ENCODE measurements at regions not wholly inside any gene's neighbourhood (a gene's known extent, or its start where the extent isn't known, plus 50 kb on each side); places are given as distances from the start of the nearest gene placed in this dataset.
"Not testable (repeated sequence)": the region's sequence is repeated elsewhere in the genome, so short reads cannot be mapped to it uniquely, and the experiment has no call there.

GRCh38 chr2:185526161-185526560 lies 212.4 kb upstream of the FSIP2 start:
- no peak for DNase-seq

DNA sequence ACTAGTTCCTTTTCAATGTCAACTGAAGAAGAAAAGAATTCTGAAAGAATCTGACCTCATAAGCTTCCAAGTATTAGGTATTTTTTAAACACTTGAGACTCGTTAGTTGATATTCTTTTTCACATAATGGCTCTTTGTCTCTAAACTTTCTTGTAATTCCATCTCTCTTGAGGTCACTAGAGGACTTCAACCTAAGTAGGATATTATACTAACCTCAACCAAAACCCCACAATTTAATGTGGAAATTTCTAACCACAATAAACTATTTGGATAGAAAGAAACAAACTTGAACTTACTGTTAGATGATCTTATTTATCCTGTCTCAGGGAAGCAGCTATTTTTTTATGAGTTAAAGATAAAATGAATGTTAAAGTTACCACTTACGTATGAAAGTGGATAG lies 206.9 kb upstream of the FSIP2 start:
- DNase-seq, result no peak

GRCh38 chr2:185537689-185538088 lies 200.9 kb upstream of the FSIP2 start:
- DNase-seq, result no peak

DNA sequence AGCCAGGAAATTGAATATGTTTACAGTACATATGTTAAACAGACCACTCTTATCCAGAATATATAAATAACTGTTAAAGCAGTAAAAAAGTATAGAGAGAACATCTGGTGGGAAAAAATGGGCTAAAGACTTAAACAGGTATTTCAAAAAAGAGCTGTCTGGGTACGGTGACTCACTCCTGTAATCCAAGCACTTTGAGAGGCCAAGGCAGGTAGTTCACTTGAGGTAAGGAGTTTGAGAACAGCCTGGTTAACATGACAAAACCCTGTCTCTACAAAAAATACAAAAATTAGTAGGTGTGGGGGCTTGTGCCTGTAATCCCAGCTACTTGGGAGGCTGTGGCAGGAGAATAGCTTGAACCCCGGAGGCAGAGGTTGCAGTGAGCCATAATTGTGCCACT lies 171.4 kb upstream of the FSIP2 start:
- DNase-seq, result no peak

GRCh38 chr2:185567940-185568339 lies 170.7 kb upstream of the FSIP2 start:
- no peak for DNase-seq

DNA sequence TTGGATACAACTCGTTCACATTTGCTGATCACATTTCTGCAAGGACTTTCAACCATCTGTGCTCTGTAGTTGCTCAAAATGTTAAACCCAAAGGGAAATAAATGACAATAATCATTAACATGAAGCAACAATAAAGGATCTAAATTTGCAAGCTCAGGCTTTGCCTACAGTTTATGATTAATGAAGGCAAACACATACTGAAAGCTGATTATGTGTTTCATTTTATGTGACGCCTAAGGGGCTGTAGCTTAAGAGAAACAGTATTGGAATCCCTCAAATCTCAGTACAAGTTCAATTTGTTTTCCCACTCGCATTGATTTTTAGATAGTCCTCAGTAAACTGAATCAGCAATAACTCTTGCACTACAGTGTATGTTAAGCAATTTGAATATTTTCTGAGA lies 160.3 kb upstream of the FSIP2 start:
- DNase-seq, result no peak

DNA sequence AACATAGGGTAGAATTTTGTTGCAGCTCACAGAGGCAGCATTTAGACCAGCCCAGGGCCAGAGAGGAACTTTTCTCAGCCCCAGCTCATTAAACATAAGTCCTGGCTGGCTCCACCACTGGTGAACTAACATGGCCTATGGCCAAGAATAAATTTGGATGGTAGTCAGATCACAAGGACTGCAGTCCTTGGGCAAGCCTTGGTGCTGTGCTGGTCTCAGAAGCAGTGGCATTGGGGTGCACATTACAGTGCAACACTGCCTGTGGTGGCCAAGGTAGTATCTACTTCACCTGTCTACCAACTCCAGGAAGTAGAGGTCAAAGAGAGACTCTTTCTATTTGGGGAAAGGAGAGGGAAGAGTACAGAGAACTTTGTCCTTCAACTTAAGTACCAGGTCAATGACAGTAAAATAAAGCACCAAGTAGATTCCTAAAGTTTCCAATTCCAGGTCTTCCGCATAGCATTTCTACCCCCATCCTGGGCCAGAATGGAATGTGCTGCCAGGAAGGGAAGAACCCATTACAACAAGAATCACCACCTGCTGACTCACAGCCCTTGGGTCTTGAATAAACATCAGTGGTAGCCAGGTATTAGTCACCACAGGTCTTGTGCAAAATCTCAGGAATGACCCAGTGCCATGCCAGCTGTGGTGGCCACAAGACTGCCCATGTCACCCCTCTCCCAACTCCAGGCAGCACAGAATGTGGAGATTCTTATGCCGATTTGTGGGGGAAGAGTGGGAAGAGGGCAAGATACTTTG lies 155.4 kb upstream of the FSIP2 start:
- DNase-seq, result no peak

GRCh38 chr2:185585165-185585564 lies 153.4 kb upstream of the FSIP2 start:
- DNase-seq, result not testable (repeated sequence)

DNA sequence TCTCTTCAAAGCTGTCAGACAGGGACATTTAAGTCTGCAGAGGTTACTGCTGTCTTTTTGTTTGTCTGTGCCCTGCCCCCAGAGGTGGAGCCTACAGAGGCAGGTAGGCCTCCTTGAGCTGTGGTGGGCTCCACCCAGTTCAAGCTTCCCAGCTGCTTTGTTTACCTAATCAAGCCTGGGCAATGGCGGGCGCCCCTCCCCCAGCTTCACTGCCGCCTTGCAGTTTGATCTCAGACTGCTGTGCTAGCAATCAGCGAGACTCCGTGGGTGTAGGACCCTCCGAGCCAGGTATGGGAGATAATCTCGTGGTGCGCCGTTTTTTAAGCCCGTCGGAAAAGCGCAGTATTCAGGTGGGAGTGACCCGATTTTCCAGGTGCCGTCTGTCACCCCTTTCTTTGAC lies 147.3 kb upstream of the FSIP2 start:
- not testable (repeated sequence) for DNase-seq

- DNase-seq, result no peak
Measured at GRCh38 chr2:185607945-185608344, 130.7 kb upstream of the FSIP2 start.

- no peak for DNase-seq
Measured at GRCh38 chr2:185608799-185609198, 129.8 kb upstream of the FSIP2 start.

- DNase-seq, result no peak
Measured at GRCh38 chr2:185610301-185610700, 128.3 kb upstream of the FSIP2 start.

- no peak for DNase-seq
Measured at GRCh38 chr2:185618625-185619024, 120.0 kb upstream of the FSIP2 start.

DNA sequence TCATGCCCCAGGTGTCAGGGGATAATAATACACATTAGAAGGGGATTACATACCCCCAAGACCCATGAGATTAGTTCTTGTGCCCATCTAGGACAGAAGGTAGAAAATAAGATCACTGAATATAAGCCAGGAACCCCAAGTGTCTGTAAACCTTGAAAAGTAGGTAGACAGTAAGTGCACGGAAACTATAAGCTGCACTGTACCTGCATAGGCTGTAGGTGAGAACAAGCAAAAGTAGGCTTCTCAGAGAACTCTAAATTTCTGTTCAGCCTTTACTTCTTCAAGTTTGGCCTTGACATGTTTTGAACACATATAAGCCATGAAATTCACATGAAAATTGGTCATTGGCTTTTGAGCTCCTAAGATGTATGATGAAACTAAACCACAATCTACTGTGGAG lies 113.0 kb upstream of the FSIP2 start:
- DNase-seq, result no peak

DNA sequence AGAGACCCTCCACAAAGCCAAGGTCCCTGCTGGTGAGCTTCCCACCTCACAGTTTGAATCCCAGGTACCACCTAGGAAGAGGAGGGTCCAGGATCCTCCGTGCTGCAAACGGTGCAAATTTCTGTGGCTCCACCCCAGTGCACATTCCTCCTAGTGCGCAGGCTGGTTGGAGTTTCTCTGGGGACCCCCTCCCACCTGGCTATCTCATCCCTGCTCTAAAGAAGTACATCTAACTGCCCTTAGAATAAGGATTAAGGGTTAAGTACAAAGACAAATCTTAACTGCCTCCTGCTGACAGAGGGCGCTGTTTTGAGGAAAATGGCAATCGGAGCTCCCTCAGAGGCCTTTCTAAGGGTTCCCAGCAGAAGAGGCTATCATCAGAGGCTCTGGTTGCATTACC lies 109.6 kb upstream of the FSIP2 start:
- no peak for DNase-seq

DNA sequence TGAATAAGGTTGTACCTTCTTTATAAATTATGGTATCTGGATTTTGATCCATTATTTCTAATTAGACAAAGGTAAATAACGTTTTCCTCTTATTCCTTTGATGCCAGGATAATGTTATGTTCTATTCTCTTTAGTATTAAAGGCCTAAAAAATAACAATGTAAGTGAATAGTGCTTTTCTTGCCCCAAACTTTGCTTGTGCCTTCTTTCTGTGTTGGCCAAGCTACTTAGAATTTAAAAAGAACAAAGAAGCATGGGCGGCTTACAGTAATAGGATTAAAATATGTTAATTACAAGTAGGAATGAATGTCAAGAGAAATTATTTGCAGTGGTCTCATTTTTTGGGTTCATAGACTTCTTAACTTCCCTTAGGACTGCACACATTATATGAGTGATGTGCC lies 105.0 kb upstream of the FSIP2 start:
- no peak for DNase-seq

DNA sequence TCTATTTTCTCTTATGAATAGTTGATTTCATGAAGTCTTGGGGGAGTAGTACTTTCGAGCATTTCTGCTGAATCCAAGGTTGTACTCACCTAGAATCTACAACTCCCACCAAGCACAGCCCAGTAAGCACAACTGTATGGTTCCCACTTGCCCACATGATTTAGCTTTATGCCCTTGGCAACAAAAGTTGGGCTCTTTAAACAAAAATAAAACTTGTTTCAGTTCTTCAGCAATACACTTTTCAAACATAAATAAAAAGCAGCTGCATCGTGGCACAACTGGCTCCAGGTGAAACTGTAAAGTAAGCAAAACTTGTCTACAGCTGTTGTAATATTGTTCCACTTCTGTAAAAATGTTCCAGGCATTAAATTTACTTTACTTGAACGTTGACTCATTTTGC lies 99.8 kb upstream of the FSIP2 start:
- no peak for DNase-seq

DNA sequence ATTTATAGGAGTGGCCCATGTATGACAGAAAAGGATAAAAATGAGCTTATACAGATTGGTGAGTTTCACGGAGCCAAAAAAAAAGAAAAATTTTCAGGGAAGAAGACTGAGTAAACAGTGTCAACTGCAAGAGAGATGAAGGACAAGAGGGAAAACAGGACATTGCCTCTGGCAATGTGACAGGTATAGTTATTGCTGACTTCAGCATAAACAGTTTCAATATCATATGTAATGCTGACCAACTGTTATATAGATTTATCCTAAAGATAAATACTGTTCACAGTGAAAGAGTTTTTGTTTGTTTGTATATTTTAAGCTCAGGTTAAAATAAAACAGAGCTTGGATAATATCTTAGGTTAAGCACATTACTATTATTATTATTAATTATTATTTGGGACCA lies 98.0 kb upstream of the FSIP2 start:
- no peak for DNase-seq

DNA sequence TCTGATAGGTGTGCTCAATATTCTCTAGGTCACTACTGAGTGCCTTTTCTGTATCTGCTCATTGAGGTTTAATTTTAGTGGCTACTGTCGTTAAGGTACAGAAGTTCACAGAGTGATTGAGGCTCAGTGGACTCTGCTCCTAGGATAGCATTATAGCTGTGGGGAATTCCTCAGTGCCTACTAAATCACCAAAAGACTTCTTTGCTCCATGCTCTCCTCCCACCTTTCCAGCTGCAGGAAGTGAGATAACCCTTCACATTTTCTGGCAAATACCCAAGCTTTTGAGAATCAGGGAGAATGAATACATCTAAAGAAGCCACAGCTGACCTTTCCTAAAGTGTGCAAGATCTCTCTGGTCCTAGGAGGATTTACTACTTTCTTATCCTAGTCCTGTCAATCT lies 95.2 kb upstream of the FSIP2 start:
- DNase-seq, result no peak

DNA sequence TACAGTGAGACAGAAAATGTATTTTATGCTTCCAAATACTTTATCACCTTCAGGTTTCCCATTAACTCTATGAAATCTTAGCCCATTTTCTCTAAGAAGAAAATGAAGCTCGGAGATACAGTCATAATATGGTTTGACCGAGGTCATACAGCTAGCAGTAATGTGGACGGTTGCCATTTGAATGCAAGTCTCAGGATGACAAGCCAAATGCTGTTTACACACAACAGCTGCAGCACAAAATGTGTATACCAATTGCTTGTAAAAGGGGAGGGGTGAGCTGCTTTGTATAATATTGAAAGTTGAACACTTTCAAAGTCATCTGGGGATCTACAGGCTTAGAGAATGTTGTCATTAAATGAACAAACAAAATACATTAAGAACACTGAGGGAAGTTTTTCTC lies 93.8 kb upstream of the FSIP2 start:
- no peak for DNase-seq

GRCh38 chr2:185645529-185645928 lies 93.1 kb upstream of the FSIP2 start:
- no peak for DNase-seq

GRCh38 chr2:185658750-185659149 lies 79.9 kb upstream of the FSIP2 start:
- no peak for DNase-seq

DNA sequence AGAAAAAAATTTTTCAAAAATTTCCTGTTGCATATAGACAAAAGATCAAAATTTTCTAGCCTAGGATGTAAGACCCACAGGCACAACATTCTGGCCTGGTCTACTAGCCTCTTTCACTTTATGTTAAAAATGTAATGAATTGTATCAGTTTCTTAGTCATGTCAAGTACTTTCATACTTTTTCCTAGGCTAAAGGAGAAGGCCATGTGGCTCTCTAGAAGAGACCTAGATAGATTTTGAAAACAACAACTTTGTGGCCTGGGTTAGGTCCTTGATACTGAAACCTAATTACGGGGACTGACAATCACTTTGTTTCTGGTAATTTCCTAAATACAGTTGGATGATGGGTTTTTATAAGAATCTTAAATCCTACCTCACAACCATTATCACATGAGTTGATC lies 74.8 kb upstream of the FSIP2 start:
- DNase-seq, result no peak

GRCh38 chr2:185664384-185664783 lies 74.2 kb upstream of the FSIP2 start:
- no peak for DNase-seq

DNA sequence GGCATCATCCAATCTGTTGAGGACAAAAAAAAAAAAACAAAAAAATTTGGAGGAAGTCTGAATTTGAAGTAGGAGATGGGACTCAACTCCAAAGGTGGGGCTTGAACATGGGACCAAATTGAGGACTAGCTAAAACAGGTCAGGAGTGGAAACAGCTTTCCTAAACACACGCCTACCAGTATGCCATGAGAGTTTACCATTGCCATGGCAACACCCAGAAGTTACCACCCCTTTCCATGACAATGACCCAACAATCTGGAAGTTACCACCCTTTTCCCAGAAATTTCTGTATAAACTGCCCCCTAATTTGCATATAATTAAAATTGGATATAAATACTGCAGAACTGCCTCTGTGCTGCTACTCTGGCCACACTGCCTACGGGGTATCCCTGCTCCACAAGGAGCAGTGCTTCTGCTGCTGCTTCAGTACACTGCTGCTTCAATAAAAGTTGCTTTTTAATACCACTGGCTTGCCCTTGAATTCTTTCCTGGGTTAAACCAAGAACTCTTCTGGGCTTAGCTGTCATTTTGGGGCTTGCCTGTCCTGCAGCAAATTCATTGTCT lies 73.3 kb upstream of the FSIP2 start:
- no peak for DNase-seq
